ENCODE measurements at regions not wholly inside any gene's neighbourhood (a gene's known extent, or its start where the extent isn't known, plus 50 kb on each side); places are given as distances from the start of the nearest gene placed in this dataset.
A peak's percentile ranks its signal among the peaks of the same experiment; 100 is the strongest.

DNA sequence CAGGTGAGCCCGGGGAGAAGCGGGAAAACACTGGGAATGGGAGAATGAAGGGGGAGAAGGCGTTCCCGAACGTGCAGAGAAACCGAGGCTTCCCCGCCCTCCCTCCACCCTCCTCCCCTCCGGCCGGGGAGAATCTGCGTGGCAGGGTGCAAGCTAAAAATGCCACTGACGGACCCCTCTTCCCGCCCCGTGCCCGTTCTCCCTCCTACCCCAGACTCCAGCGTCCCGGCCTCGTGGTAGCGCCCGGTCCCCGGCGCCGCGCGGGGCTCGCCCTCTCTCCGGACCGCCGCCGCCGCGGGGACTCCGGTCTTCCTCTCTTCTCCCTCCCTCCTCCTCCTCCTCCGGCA, 81.6 kb upstream of the AK4 start:
- TF ChIP-seq CTCF (IDR thresholded peaks at IDR 0.05): no peak
- Histone ChIP-seq H3K9me3 (replicated peaks in 1 of 2; ENCODE audit: control insufficient read depth in 1 of 2, insufficient read depth in 1 of 2, low read length in 2 of 2) (no peaks in the 10 kb centered on the region), H3K4me3 (replicated peaks in 1 of 3; ENCODE audit: low read depth in 2 of 3, low read length in 3 of 3) (peak overlapping the region; percentile 61 to 99 (median 97)), H2AFZ (ENCODE audit: insufficient read depth, low read depth, low read length, poor library complexity, severe bottlenecking) (peak overlapping the region; percentile 86), H3K36me3 (replicated peaks in 1 of 2; ENCODE audit: control insufficient read depth in 1 of 2, insufficient read depth in 2 of 2, low read length in 2 of 2) (no peaks in the 10 kb centered on the region), H3K27ac (ENCODE audit: low read depth in 1 of 2, low read length in 2 of 2) (peak overlapping the region; percentile 93 to 99), H3K4me1 (ENCODE audit: control insufficient read depth in 1 of 2, insufficient read depth in 2 of 2, low read length in 2 of 2) (peaks cover 28 to 40% of the 10 kb centered on the region in 2 donors), H3K79me2 (ENCODE audit: insufficient read depth, low read length) (peaks cover 63% of the 10 kb centered on the region), H4K20me1 (ENCODE audit: insufficient read depth, low read length) (peaks cover 49% of the 10 kb centered on the region), H3K9ac (ENCODE audit: insufficient read depth, low read length, poor library complexity, severe bottlenecking) (peak overlapping the region; percentile 92), H3K27me3 (ENCODE audit: control insufficient read depth in 2 of 2, insufficient read depth in 2 of 2, low read length in 2 of 2) (no peaks in the 10 kb centered on the region), H3K4me2 (replicated peaks; ENCODE audit: extremely low read depth, low read length, poor library complexity, severe bottlenecking) (peak overlapping the region; percentile 92)
- intact Hi-C loops (cut with micrococcal nuclease): loop anchor here (5.0 to 10.0 kb wide), 2 partner anchors 101 to 358 kb away; partner anchors contain the start of genes LEPR (in 1 of the 2) and LEPROT (in 1 of the 2)
- Mint-ChIP-seq H3K4me3 (peak overlapping the region; percentile 94), H3K36me3 (peaks cover 9 to 10% of the 10 kb centered on the region in 2 donors), H3K9me3 (no peaks in the 10 kb centered on the region), H3K27me3 (ENCODE audit: low read depth in 3 of 3) (peaks cover 0 to 2% (median 0%) of the 10 kb centered on the region in 3 donors), H3K4me1 (peaks cover 53% of the 10 kb centered on the region), H3K27ac (peak overlapping the region; percentile 88 to 96 (median 92))
- no peak for DNase-seq
- WGBS (ENCODE audit: insufficient coverage): 1% methylated on average over 24 of the region's 33 CpGs

DNA sequence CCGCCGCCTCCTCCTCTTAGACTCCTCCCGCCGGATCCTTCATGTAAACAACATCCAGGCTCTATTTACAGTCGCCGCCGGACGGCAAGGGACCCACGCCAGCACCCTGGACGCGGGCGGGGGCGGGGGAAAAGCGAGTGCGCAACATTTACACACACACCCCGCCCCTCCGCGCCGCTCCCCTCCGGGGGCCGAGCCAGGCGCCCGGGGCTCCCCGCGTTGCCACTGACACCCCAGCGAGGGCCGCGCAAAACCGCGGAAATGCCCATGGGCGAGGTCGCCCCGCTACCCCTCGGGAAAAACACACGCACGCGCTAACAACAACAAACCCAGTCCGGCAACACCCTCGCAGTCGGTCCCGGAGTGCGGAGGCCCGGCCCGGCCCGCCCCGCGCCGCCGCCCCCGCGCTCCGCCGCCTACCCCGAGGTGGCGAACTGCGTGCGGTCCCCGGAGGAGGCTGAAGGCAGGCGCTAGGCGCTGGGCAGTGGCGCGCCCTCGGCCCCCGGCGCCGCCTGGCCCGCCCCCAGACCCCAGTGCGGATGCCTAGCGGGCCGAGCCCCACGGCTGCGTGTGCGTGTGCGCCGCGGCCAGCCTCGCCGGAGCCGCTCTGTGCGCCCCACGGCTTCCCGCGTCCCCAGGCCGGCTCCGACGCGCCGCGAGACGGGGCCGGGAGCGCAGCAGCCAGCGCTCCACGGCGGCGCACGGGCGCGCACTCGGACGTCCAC, 81.1 kb upstream of the AK4 start:
- peak overlapping the region; percentile 94 for H3K4me3 Mint-ChIP-seq
- peaks cover 9 to 10% of the 10 kb centered on the region in 2 donors for H3K36me3 Mint-ChIP-seq
- intact Hi-C loops (cut with micrococcal nuclease): loop anchor here (5.0 to 10.0 kb wide), 2 partner anchors 100 to 358 kb away; partner anchors contain the start of genes LEPR (in 1 of the 2) and LEPROT (in 1 of the 2)
- H2AFZ ChIP-seq (ENCODE audit: insufficient read depth, low read depth, low read length, poor library complexity, severe bottlenecking): peak overlapping the region; percentile 86
- DNase-seq: peak; percentile 63 to 87 (median 80)
- H3K4me1 ChIP-seq (ENCODE audit: control insufficient read depth in 1 of 2, insufficient read depth in 2 of 2, low read length in 2 of 2): peaks cover 28 to 40% of the 10 kb centered on the region in 2 donors
- TF ChIP-seq CTCF (IDR thresholded peaks at IDR 0.05): no peak
- peaks cover 44% of the 10 kb centered on the region for H4K20me1 ChIP-seq (ENCODE audit: insufficient read depth, low read length)
- H3K9me3 ChIP-seq (replicated peaks in 1 of 2; ENCODE audit: control insufficient read depth in 1 of 2, insufficient read depth in 1 of 2, low read length in 2 of 2): no peaks in the 10 kb centered on the region
- no peaks in the 10 kb centered on the region for H3K36me3 ChIP-seq (replicated peaks in 1 of 2; ENCODE audit: control insufficient read depth in 1 of 2, insufficient read depth in 2 of 2, low read length in 2 of 2)
- H3K9me3 Mint-ChIP-seq: no peaks in the 10 kb centered on the region
- peak overlapping the region; percentile 92 for H3K9ac ChIP-seq (ENCODE audit: insufficient read depth, low read length, poor library complexity, severe bottlenecking)
- H3K4me2 ChIP-seq (replicated peaks; ENCODE audit: extremely low read depth, low read length, poor library complexity, severe bottlenecking): peak overlapping the region; percentile 92
- peaks cover 0 to 2% (median 0%) of the 10 kb centered on the region in 3 donors for H3K27me3 Mint-ChIP-seq (ENCODE audit: low read depth in 3 of 3)
- peak overlapping the region; percentile 61 to 99 (median 97) for H3K4me3 ChIP-seq (replicated peaks in 1 of 3; ENCODE audit: low read depth in 2 of 3, low read length in 3 of 3)
- under 1% methylated on average over 80 of the region's 101 CpGs for WGBS (ENCODE audit: insufficient coverage)
- peaks cover 57% of the 10 kb centered on the region for H3K79me2 ChIP-seq (ENCODE audit: insufficient read depth, low read length)
- peaks cover 50% of the 10 kb centered on the region for H3K4me1 Mint-ChIP-seq
- H3K27me3 ChIP-seq (ENCODE audit: control insufficient read depth in 2 of 2, insufficient read depth in 2 of 2, low read length in 2 of 2): no peaks in the 10 kb centered on the region
- H3K27ac Mint-ChIP-seq: peak overlapping the region; percentile 88 to 96 (median 93)
- H3K27ac ChIP-seq (ENCODE audit: low read depth in 1 of 2, low read length in 2 of 2): peak overlapping the region; percentile 93 to 99
